ENCODE measurements at regions not wholly inside any gene's neighbourhood (a gene's known extent, or its start where the extent isn't known, plus 50 kb on each side); places are given as distances from the start of the nearest gene placed in this dataset.

GRCh38 chr12:77767335-77767734, 63.4 kb upstream of the NAV3 start:
- TF ChIP-seq EZH2phosphoT487 (IDR thresholded peaks at IDR 0.05; ENCODE audit: low read depth, severe bottlenecking, unreplicated experiment) (no peak), CTCF (IDR thresholded peaks at IDR 0.05; ENCODE audit: poor library complexity) (no peak)
